GM13976 (cell line): ENCODE measurements at regions not wholly inside any gene's neighbourhood (a gene's known extent, or its start where the extent isn't known, plus 50 kb on each side); places are given as distances from the start of the nearest gene placed in this dataset.
"Not testable (repeated sequence)": the region's sequence is repeated elsewhere in the genome, so short reads cannot be mapped to it uniquely, and the experiment has no call there.

ENCODE experiments used
- DNase-seq: peaks from one replicate; pipeline ENCODE4 v3.0.0; 2012; ENCODE audit warnings: low spot score
- CTCF ChIP-seq: IDR thresholded peaks from 2 replicates; pipeline ENCODE4 v1.5.1; 2012; ENCODE audit warnings: borderline replicate concordance, mild to moderate bottlenecking; ENCODE audit not compliant: insufficient read depth; ENCODE audit errors: extremely low read depth, missing control alignments, control extremely low read depth
- in situ Hi-C: fragments of 300-500 bp; cut with MboI; formaldehyde crosslinking; loops from one replicate; pipeline ENCODE4 v1.12.0; 2022; ENCODE audit warnings: low sequenced_read_pairs, mixed read lengths, inconsistent platforms; ENCODE audit not compliant: unreplicated experiment

GRCh38 chr1:164165466-164165865, 393.5 kb upstream of the PBX1 start:
- in situ Hi-C loops: no loop called here
- no peak for DNase-seq
- TF ChIP-seq CTCF: no peak

- in situ Hi-C loops, DNase-seq: not testable (repeated sequence)
These were observed 392.5 kb upstream of the PBX1 start for GRCh38 chr1:164166454-164166853.

- no peak for DNase-seq
- in situ Hi-C loops: no loop called here
- no peak for TF ChIP-seq CTCF
These were observed 381.9 kb upstream of the PBX1 start for GRCh38 chr1:164177118-164177517.

- TF ChIP-seq CTCF: no peak
- in situ Hi-C loops: no loop called here
- no peak for DNase-seq
These were observed 378.2 kb upstream of the PBX1 start for GRCh38 chr1:164180824-164181223.

GRCh38 chr1:164183854-164184635, 374.9 kb upstream of the PBX1 start:
- in situ Hi-C loops: no loop called here
- no peak for TF ChIP-seq CTCF
- no peak for DNase-seq

GRCh38 chr1:164186881-164187280, 372.1 kb upstream of the PBX1 start:
- in situ Hi-C loops: no loop called here
- DNase-seq: no peak
- TF ChIP-seq CTCF: no peak

GRCh38 chr1:164188497-164188896, 370.5 kb upstream of the PBX1 start:
- in situ Hi-C loops: no loop called here
- TF ChIP-seq CTCF: no peak
- no peak for DNase-seq
